Body of pancreas (tissue), 4 donors: ENCODE measurements at regions not wholly inside any gene's neighbourhood (a gene's known extent, or its start where the extent isn't known, plus 50 kb on each side); places are given as distances from the start of the nearest gene placed in this dataset.

Experiments used
- ATAC-seq: fragments of 150-250 bp; one replicate; pipeline ENCODE4 v1.9.1; 2016
- DNase-seq, 4 donors: peaks; one replicate each; pipeline ENCODE4 v3.0.0-alpha.2; 2019
- H3K27ac ChIP-seq, 4 donors: fragments of 200-600 bp; sonication (generic); 1 replicate in 3 of 4; 2 replicates in 1 of 4; pipeline versions ENCODE4 v1.5.1 to v1.6.1; 2016 to 2019; ENCODE audit warnings: mild to moderate bottlenecking in 1 of 4, mixed read lengths in 1 of 4, moderate library complexity in 1 of 4
- H3K27me3 ChIP-seq, 2 donors: fragments of 200-600 bp; sonication (generic); one replicate each; pipeline ENCODE4 v1.6.0; 2016; ENCODE audit warnings: mild to moderate bottlenecking in 1 of 2
- H3K36me3 ChIP-seq, 2 donors: fragments of 200-600 bp; sonication (generic); replicated peaks in 1 of 2; 2 replicates each; pipeline ENCODE4 v1.5.1; 2016; ENCODE audit warnings: low read depth in 2 of 2; ENCODE audit not compliant: insufficient read depth in 1 of 2
- H3K4me1 ChIP-seq: fragments of 200-600 bp; sonication (generic); one replicate; pipeline ENCODE4 v1.6.0; 2016
- H3K4me3 ChIP-seq, 2 donors: fragments of 200-600 bp; sonication (generic); 1 replicate in 1 of 2; 2 replicates in 1 of 2; pipeline ENCODE4 v1.5.1; 2016 to 2019
- H3K9me3 ChIP-seq, 3 donors: fragments of 200-600 bp; sonication (generic); 1 replicate in 2 of 3; 2 replicates in 1 of 3; pipeline ENCODE4 v1.5.1; 2016
- CTCF ChIP-seq, 7 experiments: fragments of 450-650 bp in 4 of 7; fragments of 200-600 bp in 3 of 7; sonication (generic) in 3 of 7; IDR thresholded peaks; one replicate each; pipeline ENCODE4 v1.5.1; 2016 to 2019; ENCODE audit warnings: antibody characterized with exemption in 7 of 7
- POLR2A ChIP-seq, 3 donors: fragments of 450-650 bp; IDR thresholded peaks; one replicate each; pipeline ENCODE4 v1.6.1; 2016; ENCODE audit warnings: antibody characterized with exemption in 3 of 3, mild to moderate bottlenecking in 2 of 3
- WGBS, 2 donors: methylation state at CpG; one replicate each; pipeline ENCODE4 v1.1.5; 2017; 5-methylcytosine and 5-hydroxymethylcytosine counted together
- intact Hi-C: fragments of 100-400 bp; cut with DNase I; formaldehyde crosslinking; loops from one replicate; pipeline ENCODE4 v1.15.1; 2023

- WGBS, 2 donors, result 59 to 69% methylated on average over 9 to 13 of the region's 13 CpGs
These were observed 615.1 kb upstream of the SALL3 start for GRCh38 chr18:78364388-78364960.

DNA sequence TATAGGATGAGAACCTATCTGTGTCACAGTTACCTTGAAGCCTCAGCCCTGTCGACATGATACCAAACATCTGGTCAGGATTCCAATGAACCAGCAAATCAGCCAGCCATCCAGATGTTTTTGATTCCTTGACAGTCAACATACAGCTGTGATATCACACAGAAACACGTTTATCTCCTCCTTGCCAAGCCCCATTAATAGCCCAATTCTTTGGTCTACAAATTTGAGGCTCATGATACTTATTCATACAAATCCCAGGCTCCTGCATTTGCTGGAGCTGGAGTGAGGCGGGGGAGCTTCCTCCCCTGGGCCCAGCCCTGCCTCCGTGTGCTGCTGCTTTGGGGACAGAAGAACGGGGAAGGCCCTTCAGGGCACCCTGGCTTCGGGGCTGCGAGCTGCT is 611.6 kb upstream of the SALL3 start:
- H3K4me1 ChIP-seq, result no peaks in the 10 kb centered on the region
- H3K9me3 ChIP-seq, result no peaks in the 10 kb centered on the region
- H3K36me3 ChIP-seq, result no peaks in the 10 kb centered on the region
- no peak for TF ChIP-seq CTCF (IDR thresholded peaks at IDR 0.05)
- no peak for TF ChIP-seq POLR2A (IDR thresholded peaks at IDR 0.05)
- no peak for DNase-seq
- no peaks in the 10 kb centered on the region for H3K27me3 ChIP-seq
- no peak for ATAC-seq
- no peak overlapping the region for H3K4me3 ChIP-seq
- WGBS, 2 donors, result 56 to 79% methylated on average over 6 to 7 of the region's 7 CpGs
- H3K27ac ChIP-seq, result no peak overlapping the region
- intact Hi-C loops, result no loop called here

More at GRCh38 chr18:78364388-78364960, 615.1 kb upstream of the SALL3 start:
- H3K36me3 ChIP-seq, result no peaks in the 10 kb centered on the region
- ATAC-seq, result no peak
- TF ChIP-seq CTCF (IDR thresholded peaks at IDR 0.05), result no peak
- no peak for TF ChIP-seq POLR2A (IDR thresholded peaks at IDR 0.05)
- no peak overlapping the region for H3K27ac ChIP-seq
- H3K4me3 ChIP-seq, result no peak overlapping the region
- no peaks in the 10 kb centered on the region for H3K4me1 ChIP-seq
- intact Hi-C loops, result no loop called here
- H3K9me3 ChIP-seq, result no peaks in the 10 kb centered on the region
- no peak for DNase-seq
- H3K27me3 ChIP-seq, result no peaks in the 10 kb centered on the region

- DNase-seq, result no peak
- no peaks in the 10 kb centered on the region for H3K4me1 ChIP-seq
- H3K27me3 ChIP-seq, result no peaks in the 10 kb centered on the region
- no peaks in the 10 kb centered on the region for H3K36me3 ChIP-seq
- 77 to 84% methylated on average over 9 to 10 of the region's 10 CpGs for WGBS, 2 donors
- H3K9me3 ChIP-seq, result no peaks in the 10 kb centered on the region
- intact Hi-C loops, result no loop called here
- no peak for ATAC-seq
- H3K4me3 ChIP-seq, result no peak overlapping the region
- TF ChIP-seq CTCF (IDR thresholded peaks at IDR 0.05) (no peak), POLR2A (IDR thresholded peaks at IDR 0.05) (no peak)
- no peak overlapping the region for H3K27ac ChIP-seq
These were observed 610.9 kb upstream of the SALL3 start for GRCh38 chr18:78368726-78369125.

GRCh38 chr18:78376046-78376445 is 603.6 kb upstream of the SALL3 start:
- intact Hi-C loops, result no loop called here
- DNase-seq (no peak), ATAC-seq (no peak)
- Histone ChIP-seq H3K27ac (no peak overlapping the region), H3K4me1 (no peaks in the 10 kb centered on the region), H3K36me3 (no peaks in the 10 kb centered on the region), H3K4me3 (no peak overlapping the region), H3K9me3 (no peaks in the 10 kb centered on the region), H3K27me3 (no peaks in the 10 kb centered on the region)
- TF ChIP-seq CTCF (IDR thresholded peaks at IDR 0.05), result no peak
- TF ChIP-seq POLR2A (IDR thresholded peaks at IDR 0.05), result no peak
- WGBS, 2 donors, result 55 to 62% methylated on average over 8 of the region's 8 CpGs

GRCh38 chr18:78378403-78378802 is 601.2 kb upstream of the SALL3 start:
- intact Hi-C loops, result no loop called here
- Histone ChIP-seq H3K4me1 (no peaks in the 10 kb centered on the region), H3K9me3 (no peaks in the 10 kb centered on the region), H3K27ac (no peak overlapping the region), H3K36me3 (no peaks in the 10 kb centered on the region), H3K27me3 (no peaks in the 10 kb centered on the region), H3K4me3 (no peak overlapping the region)
- TF ChIP-seq POLR2A (IDR thresholded peaks at IDR 0.05) (no peak), CTCF (IDR thresholded peaks at IDR 0.05) (no peak)
- whole genome bisulfite sequencing, 2 donors, result 62 to 72% methylated on average over 7 of the region's 7 CpGs
- ATAC-seq (no peak), DNase-seq (no peak)
